ENCODE measurements at regions not wholly inside any gene's neighbourhood (a gene's known extent, or its start where the extent isn't known, plus 50 kb on each side); places are given as distances from the start of the nearest gene placed in this dataset.

- intact Hi-C loops (cut with micrococcal nuclease), result no loop called here
- no TSS peak for BruUV-seq (replicated peaks)
Measured at GRCh38 chr22:49143812-49144211, 683.9 kb downstream of the BRD1 start.

More at GRCh38 chr22:49143812-49144211, 683.9 kb downstream of the BRD1 start:
- Histone ChIP-seq H3K4me3 (ENCODE audit: insufficient read depth, low read depth, low read length) (no peak overlapping the region), H3K79me1 (ENCODE audit: low read depth in 1 of 2, low read length in 2 of 2) (no peaks in the 10 kb centered on the region), H2AFZ (replicated peaks; ENCODE audit: low read length, poor library complexity) (no peak overlapping the region), H3K4ac (ENCODE audit: low read depth, low read length) (no peak overlapping the region), H3K4me2 (ENCODE audit: low read depth, low read length) (no peak overlapping the region), H3K36me3 (ENCODE audit: control insufficient read depth, insufficient read depth, low read length) (no peaks in the 10 kb centered on the region), H4K91ac (ENCODE audit: insufficient read depth, low read depth, low read length) (no peak overlapping the region), H3K18ac (ENCODE audit: low read depth, low read length) (no peak overlapping the region), H4K20me1 (ENCODE audit: insufficient read depth, low read length) (no peaks in the 10 kb centered on the region), H2BK20ac (ENCODE audit: low read depth, low read length) (no peak overlapping the region), H2AK9ac (replicated peaks; ENCODE audit: low read depth, low read length, poor library complexity) (no peak overlapping the region), H3K23ac (ENCODE audit: low read depth, low read length) (no peak overlapping the region), H2BK15ac (ENCODE audit: low read depth, low read length) (no peak overlapping the region), H3K27ac (ENCODE audit: insufficient read depth, low read length) (no peak overlapping the region), H3K9me1 (ENCODE audit: insufficient read depth, low read length) (no peaks in the 10 kb centered on the region), H2AK5ac (ENCODE audit: low read depth, low read length) (no peak overlapping the region), H2BK5ac (ENCODE audit: low read depth, low read length, poor library complexity, severe bottlenecking) (no peak overlapping the region), H3K27me3 (ENCODE audit: control insufficient read depth, insufficient read depth, low read length) (no peaks in the 10 kb centered on the region), H3K9ac (ENCODE audit: low read depth, low read length) (no peak overlapping the region), H4K5ac (ENCODE audit: low read depth, low read length) (no peak overlapping the region), H3K4me1 (ENCODE audit: control insufficient read depth, insufficient read depth, low read length) (no peaks in the 10 kb centered on the region), H2BK120ac (ENCODE audit: low read depth, low read length) (no peak overlapping the region), H3K14ac (replicated peaks; ENCODE audit: low read depth, low read length) (no peak overlapping the region), H3K9me3 (ENCODE audit: control insufficient read depth, insufficient read depth, low read length) (peaks cover 49% of the 10 kb centered on the region), H4K8ac (ENCODE audit: low read depth in 2 of 2, low read length in 2 of 2) (no peak overlapping the region), H3K56ac (ENCODE audit: extremely low read depth, insufficient read depth, low read length) (no peak overlapping the region)
- ATAC-seq (ENCODE audit: low read depth), result no peak
- DNase-seq, result no peak
- TF ChIP-seq RAD21 (IDR thresholded peaks at IDR 0.05; ENCODE audit: low read length) (no peak), MAFK (IDR thresholded peaks at IDR 0.05; ENCODE audit: low read depth, low read length) (no peak), BHLHE40 (IDR thresholded peaks at IDR 0.05; ENCODE audit: low read depth, low read length) (no peak), CTCF (conservative IDR thresholded peaks at IDR 0.05; ENCODE audit: low read depth, low read length) (no peak), MXI1 (IDR thresholded peaks at IDR 0.05; ENCODE audit: borderline replicate concordance, low read depth, low read length) (no peak), POLR2A (IDR thresholded peaks at IDR 0.05; ENCODE audit: low read depth, low read length) (no peak), FOS (IDR thresholded peaks at IDR 0.05; ENCODE audit: low read depth, low read length) (no peak), NFE2L2 (IDR thresholded peaks at IDR 0.05; ENCODE audit: low read depth, low read length) (no peak), ELK1 (IDR thresholded peaks at IDR 0.05; ENCODE audit: borderline replicate concordance, low read depth, low read length) (no peak), RFX5 (IDR thresholded peaks at IDR 0.05; ENCODE audit: low read depth, low read length) (no peak), MAZ (IDR thresholded peaks at IDR 0.05; ENCODE audit: borderline replicate concordance, low read depth, low read length) (no peak), CHD1 (IDR thresholded peaks at IDR 0.05; ENCODE audit: low read depth, low read length) (no peak), USF2 (IDR thresholded peaks at IDR 0.05; ENCODE audit: low read depth, low read length) (no peak), SMC3 (IDR thresholded peaks at IDR 0.05; ENCODE audit: low read depth, low read length) (no peak), RCOR1 (IDR thresholded peaks at IDR 0.05; ENCODE audit: insufficient replicate concordance, low read length) (no peak), CEBPB (IDR thresholded peaks at IDR 0.05; ENCODE audit: low read depth, low read length) (no peak)
- 67% methylated on average over 1 of the region's 3 CpGs; no CpG with 5 or more reads in 1 of the 2 experiments for WGBS, 2 experiments (ENCODE audit: extremely low coverage in 2 of 2, insufficient read length in 1 of 2)
- CTCF ChIA-PET, result interaction anchor here (0.7 kb wide), 1 partner anchor 23 kb away, joined by 3 read pairs; no protein-coding TSS in a partner anchor
- POLR2A ChIA-PET (ENCODE audit: unreplicated experiment), result no interaction called here
- in situ Hi-C loops (cut with MboI; ENCODE audit: low sequenced_read_pairs), result no loop called here
- dilution Hi-C loops (cut with HindIII; ENCODE audit: low sequenced_read_pairs, unreplicated experiment), result no loop called here

Measured in IMR-90 (cell line).